ENCODE measurements at regions not wholly inside any gene's neighbourhood (a gene's known extent, or its start where the extent isn't known, plus 50 kb on each side); places are given as distances from the start of the nearest gene placed in this dataset.

- H3K36me3 ChIP-seq = no peaks in the 10 kb centered on the region
Observed at GRCh38 chr13:34011552-34012085, 193.7 kb downstream of the RFC3 start.

GRCh38 chr13:34012382-34012781 is 194.4 kb downstream of the RFC3 start:
- FAIRE-seq = no peak
- H3K9me3 ChIP-seq = no peaks in the 10 kb centered on the region
- TF ChIP-seq CTCF (IDR thresholded peaks at IDR 0.05) = no peak
- DNase-seq = no peak
- intact Hi-C loops (cut with DNase I) = no loop called here
- no peak for ATAC-seq
- H3K27ac ChIP-seq = no peak overlapping the region
- no peaks in the 10 kb centered on the region for H3K36me3 ChIP-seq
- no peaks in the 10 kb centered on the region for H3K4me1 ChIP-seq
- 40 to 45% methylated on average over 2 of the region's 2 CpGs for WGBS, 2 donors
- H3K4me3 ChIP-seq = no peak overlapping the region
- no peaks in the 10 kb centered on the region for H3K27me3 ChIP-seq

More at GRCh38 chr13:34011552-34012085, 193.7 kb downstream of the RFC3 start:
- intact Hi-C loops (cut with DNase I) = no loop called here
- no peak overlapping the region for H3K27ac ChIP-seq
- DNase-seq (peak in 1 of 6 donors; percentile 44), FAIRE-seq (no peak), ATAC-seq (peak in 2 of 4 donors; percentile 32 to 37)
- no peaks in the 10 kb centered on the region for H3K4me1 ChIP-seq
- 22 to 28% methylated on average over 11 of the region's 11 CpGs for WGBS, 2 donors
- no peaks in the 10 kb centered on the region for H3K9me3 ChIP-seq
- no peaks in the 10 kb centered on the region for H3K27me3 ChIP-seq
- no peak for TF ChIP-seq CTCF (IDR thresholded peaks at IDR 0.05)
- no peak overlapping the region for H3K4me3 ChIP-seq

GRCh38 chr13:34013061-34013460 is 195.1 kb downstream of the RFC3 start:
- Histone ChIP-seq H3K27ac (no peak overlapping the region), H3K27me3 (no peaks in the 10 kb centered on the region), H3K4me3 (no peak overlapping the region), H3K9me3 (no peaks in the 10 kb centered on the region), H3K36me3 (no peaks in the 10 kb centered on the region), H3K4me1 (no peaks in the 10 kb centered on the region)
- FAIRE-seq = no peak
- 83 to 85% methylated on average over 6 of the region's 6 CpGs for WGBS, 2 donors
- no peak for ATAC-seq
- no peak for DNase-seq
- no peak for TF ChIP-seq CTCF (IDR thresholded peaks at IDR 0.05)
- intact Hi-C loops (cut with DNase I) = no loop called here

GRCh38 chr13:34017231-34017630 is 199.3 kb downstream of the RFC3 start:
- WGBS, 2 donors = 47 to 59% methylated on average over 4 of the region's 4 CpGs
- no peak for TF ChIP-seq CTCF (IDR thresholded peaks at IDR 0.05)
- ATAC-seq = no peak
- no peak for FAIRE-seq
- Histone ChIP-seq H3K9me3 (no peaks in the 10 kb centered on the region), H3K27me3 (no peaks in the 10 kb centered on the region), H3K36me3 (no peaks in the 10 kb centered on the region), H3K4me3 (no peak overlapping the region), H3K4me1 (no peaks in the 10 kb centered on the region), H3K27ac (no peak overlapping the region)
- intact Hi-C loops (cut with DNase I) = no loop called here
- DNase-seq = no peak

- H3K27ac ChIP-seq = no peak overlapping the region
- no peaks in the 10 kb centered on the region for H3K9me3 ChIP-seq
- no peaks in the 10 kb centered on the region for H3K36me3 ChIP-seq
- H3K4me3 ChIP-seq = no peak overlapping the region
- no peaks in the 10 kb centered on the region for H3K27me3 ChIP-seq
- ATAC-seq = peak in 1 of 4 donors; percentile 27
- WGBS, 2 donors = 33 to 43% methylated on average over 6 of the region's 6 CpGs
- no peak for FAIRE-seq
- DNase-seq = no peak
- no peak for TF ChIP-seq CTCF (IDR thresholded peaks at IDR 0.05)
- intact Hi-C loops (cut with DNase I) = no loop called here
- no peaks in the 10 kb centered on the region for H3K4me1 ChIP-seq
Observed at GRCh38 chr13:34019870-34020269, 201.9 kb downstream of the RFC3 start.

All from pancreas (tissue), 10 donors.